ENCODE measurements at regions not wholly inside any gene's neighbourhood (a gene's known extent, or its start where the extent isn't known, plus 50 kb on each side); places are given as distances from the start of the nearest gene placed in this dataset.
"Not testable (repeated sequence)": the region's sequence is repeated elsewhere in the genome, so short reads cannot be mapped to it uniquely, and the experiment has no call there.

- DNase-seq: peak; percentile 51
- Histone ChIP-seq H3K9ac (ENCODE audit: low read length) (no peak overlapping the region), H3K27ac (ENCODE audit: low read length) (no peak overlapping the region), H3K4me3 (ENCODE audit: low read length) (no peak overlapping the region), H3K4me1 (ENCODE audit: insufficient read depth, low read length) (no peaks in the 10 kb centered on the region), H3F3A (ENCODE audit: low read length, unreplicated experiment) (no peaks in the 10 kb centered on the region), H3K9me3 (ENCODE audit: low read length) (no peaks in the 10 kb centered on the region), H3K36me3 (ENCODE audit: low read depth, low read length) (no peaks in the 10 kb centered on the region), H3K9me2 (replicated peaks; ENCODE audit: low read length) (no peaks in the 10 kb centered on the region), H3K4me2 (ENCODE audit: low read length) (no peak overlapping the region), H3K27me3 (ENCODE audit: low read length) (peaks cover 37% of the 10 kb centered on the region), H3K79me2 (ENCODE audit: low read length) (no peaks in the 10 kb centered on the region), H2AFZ (ENCODE audit: low read length) (no peak overlapping the region), H4K20me1 (ENCODE audit: low read length) (no peaks in the 10 kb centered on the region)
- TF ChIP-seq EZH2 (IDR thresholded peaks at IDR 0.05; ENCODE audit: low read length, unreplicated experiment): no peak
- TF ChIP-seq, protein P1, sequence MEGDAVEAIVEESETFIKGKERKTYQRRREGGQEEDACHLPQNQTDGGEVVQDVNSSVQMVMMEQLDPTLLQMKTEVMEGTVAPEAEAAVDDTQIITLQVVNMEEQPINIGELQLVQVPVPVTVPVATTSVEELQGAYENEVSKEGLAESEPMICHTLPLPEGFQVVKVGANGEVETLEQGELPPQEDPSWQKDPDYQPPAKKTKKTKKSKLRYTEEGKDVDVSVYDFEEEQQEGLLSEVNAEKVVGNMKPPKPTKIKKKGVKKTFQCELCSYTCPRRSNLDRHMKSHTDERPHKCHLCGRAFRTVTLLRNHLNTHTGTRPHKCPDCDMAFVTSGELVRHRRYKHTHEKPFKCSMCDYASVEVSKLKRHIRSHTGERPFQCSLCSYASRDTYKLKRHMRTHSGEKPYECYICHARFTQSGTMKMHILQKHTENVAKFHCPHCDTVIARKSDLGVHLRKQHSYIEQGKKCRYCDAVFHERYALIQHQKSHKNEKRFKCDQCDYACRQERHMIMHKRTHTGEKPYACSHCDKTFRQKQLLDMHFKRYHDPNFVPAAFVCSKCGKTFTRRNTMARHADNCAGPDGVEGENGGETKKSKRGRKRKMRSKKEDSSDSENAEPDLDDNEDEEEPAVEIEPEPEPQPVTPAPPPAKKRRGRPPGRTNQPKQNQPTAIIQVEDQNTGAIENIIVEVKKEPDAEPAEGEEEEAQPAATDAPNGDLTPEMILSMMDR (conservative IDR thresholded peaks at IDR 0.05; ENCODE audit: low read depth, low read length): peak; percentile 76
- BruUV-seq (replicated peaks): no TSS peak
- POLR2A ChIA-PET (ENCODE audit: unreplicated experiment): interaction anchor here (0.6 kb wide), 1 partner anchor 800 kb away, joined by 5 read pairs; no protein-coding TSS in a partner anchor
- ATAC-seq: no peak
- CTCF ChIA-PET: interaction anchor here (0.6 kb wide), 1 partner anchor 13 kb away, joined by 3 read pairs; no protein-coding TSS in a partner anchor
- intact Hi-C loops (cut with micrococcal nuclease): no loop called here
Observed at GRCh38 chr14:21825149-21825743, 151.6 kb upstream of the OR4E1 start.

DNA sequence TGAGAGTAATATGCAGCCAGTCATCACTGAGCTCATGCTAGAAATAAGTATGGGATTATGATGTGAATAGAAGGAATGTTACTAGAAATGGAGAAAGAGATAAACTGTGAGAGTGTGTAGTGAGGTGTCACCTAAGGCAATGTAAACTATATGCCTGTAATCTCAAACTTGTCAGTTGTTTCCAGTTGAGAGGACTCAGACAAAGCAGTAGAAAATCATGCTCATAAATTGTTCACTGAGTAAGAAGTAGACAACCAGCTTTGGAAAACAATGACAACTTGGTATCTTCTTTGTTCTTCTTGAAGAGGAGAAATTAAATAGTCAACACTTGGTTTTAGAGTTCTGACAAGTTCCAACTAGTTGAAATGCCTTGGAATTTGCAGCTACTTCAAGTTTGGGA, 148.5 kb upstream of the OR4E1 start:
- Histone ChIP-seq H3K36me3 (ENCODE audit: low read depth, low read length) (no peaks in the 10 kb centered on the region), H3K27me3 (ENCODE audit: low read length) (peaks cover 10% of the 10 kb centered on the region), H4K20me1 (ENCODE audit: low read length) (no peaks in the 10 kb centered on the region), H2AFZ (ENCODE audit: low read length) (no peak overlapping the region), H3K4me2 (ENCODE audit: low read length) (no peak overlapping the region), H3K4me1 (ENCODE audit: insufficient read depth, low read length) (no peaks in the 10 kb centered on the region), H3K9ac (ENCODE audit: low read length) (no peak overlapping the region), H3K9me2 (replicated peaks; ENCODE audit: low read length) (no peaks in the 10 kb centered on the region), H3K9me3 (ENCODE audit: low read length) (no peaks in the 10 kb centered on the region), H3K27ac (ENCODE audit: low read length) (no peak overlapping the region), H3K4me3 (ENCODE audit: low read length) (no peak overlapping the region), H3F3A (ENCODE audit: low read length, unreplicated experiment) (no peaks in the 10 kb centered on the region), H3K79me2 (ENCODE audit: low read length) (no peaks in the 10 kb centered on the region)
- TF ChIP-seq EZH2 (IDR thresholded peaks at IDR 0.05; ENCODE audit: low read length, unreplicated experiment) (no peak), EZH2phosphoT487 (IDR thresholded peaks at IDR 0.05; ENCODE audit: borderline replicate concordance, low read length) (no peak)
- TF ChIP-seq, protein P1 (conservative IDR thresholded peaks at IDR 0.05; ENCODE audit: low read depth, low read length): no peak
- BruUV-seq (replicated peaks): no TSS peak
- CTCF ChIA-PET: no interaction called here
- POLR2A ChIA-PET (ENCODE audit: unreplicated experiment): no interaction called here
- ATAC-seq (no peak), DNase-seq (no peak)
- intact Hi-C loops (cut with micrococcal nuclease): no loop called here

DNA sequence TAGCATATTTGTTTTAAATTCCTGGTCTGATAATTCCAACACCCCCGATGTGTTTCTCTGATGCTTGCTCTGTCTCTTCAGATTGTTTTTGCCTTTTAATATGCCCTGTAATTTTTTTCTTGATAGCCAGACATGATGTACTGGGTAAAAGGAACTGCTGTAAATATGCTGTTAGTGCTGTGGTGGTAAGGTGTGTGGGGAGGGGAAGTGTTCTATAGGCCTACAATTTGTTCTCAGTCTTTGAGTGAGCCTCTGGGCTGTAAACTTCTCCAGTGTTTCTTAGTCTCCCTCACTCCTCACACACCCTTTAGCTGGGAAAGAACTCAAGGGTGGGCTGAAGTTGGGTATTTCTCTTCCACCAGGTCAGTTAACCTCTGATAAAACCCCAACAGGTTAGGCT, 147.0 kb upstream of the OR4E1 start:
- ChIA-PET CTCF (no interaction called here), POLR2A (ENCODE audit: unreplicated experiment) (no interaction called here)
- Histone ChIP-seq H3K9me2 (replicated peaks; ENCODE audit: low read length) (no peaks in the 10 kb centered on the region), H2AFZ (ENCODE audit: low read length) (no peak overlapping the region), H3K4me2 (ENCODE audit: low read length) (no peak overlapping the region), H3K36me3 (ENCODE audit: low read depth, low read length) (no peaks in the 10 kb centered on the region), H3K27ac (ENCODE audit: low read length) (no peak overlapping the region), H3F3A (ENCODE audit: low read length, unreplicated experiment) (no peaks in the 10 kb centered on the region), H3K79me2 (ENCODE audit: low read length) (no peaks in the 10 kb centered on the region), H3K4me1 (ENCODE audit: insufficient read depth, low read length) (no peaks in the 10 kb centered on the region), H3K27me3 (ENCODE audit: low read length) (no peaks in the 10 kb centered on the region), H3K9ac (ENCODE audit: low read length) (no peak overlapping the region), H4K20me1 (ENCODE audit: low read length) (no peaks in the 10 kb centered on the region), H3K9me3 (ENCODE audit: low read length) (peaks cover 6% of the 10 kb centered on the region), H3K4me3 (ENCODE audit: low read length) (no peak overlapping the region)
- TF ChIP-seq, protein P1 (conservative IDR thresholded peaks at IDR 0.05; ENCODE audit: low read depth, low read length): no peak
- TF ChIP-seq EZH2 (IDR thresholded peaks at IDR 0.05; ENCODE audit: low read length, unreplicated experiment) (no peak), EZH2phosphoT487 (IDR thresholded peaks at IDR 0.05; ENCODE audit: borderline replicate concordance, low read length) (no peak)
- ATAC-seq (no peak), DNase-seq (no peak)
- intact Hi-C loops (cut with micrococcal nuclease): no loop called here
- BruUV-seq (replicated peaks): no TSS peak

DNA sequence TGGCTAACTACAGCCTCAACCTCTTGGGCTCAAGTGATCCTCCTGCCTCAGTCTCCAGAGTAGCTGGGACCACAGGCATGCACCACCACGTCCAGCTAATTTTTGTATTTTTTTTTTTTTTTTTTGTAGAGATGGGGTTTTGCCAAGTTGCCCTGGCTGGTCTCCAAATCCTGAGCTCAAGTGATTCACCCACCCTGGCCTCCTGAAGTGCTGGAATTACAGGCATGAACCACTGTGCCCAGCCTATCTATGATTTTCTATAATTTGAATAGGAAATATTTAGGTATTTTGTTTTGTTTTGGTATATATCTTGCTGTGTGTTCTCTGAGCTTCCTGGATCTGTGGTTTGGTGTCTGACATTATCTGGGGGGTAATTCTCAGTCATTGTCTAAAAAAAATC, 146.3 kb upstream of the OR4E1 start:
- H3K36me3 ChIP-seq (ENCODE audit: low read depth, low read length); H3K79me2 ChIP-seq (ENCODE audit: low read length); H3K27me3 ChIP-seq (ENCODE audit: low read length); DNase-seq; H3K9ac ChIP-seq (ENCODE audit: low read length); H3K4me2 ChIP-seq (ENCODE audit: low read length); ATAC-seq; H3K9me3 ChIP-seq (ENCODE audit: low read length); H3K27ac ChIP-seq (ENCODE audit: low read length); H3K9me2 ChIP-seq (replicated peaks; ENCODE audit: low read length); CTCF ChIA-PET; H2AFZ ChIP-seq (ENCODE audit: low read length); H3K4me1 ChIP-seq (ENCODE audit: insufficient read depth, low read length); BruUV-seq (replicated peaks); H3K4me3 ChIP-seq (ENCODE audit: low read length); H3F3A ChIP-seq (ENCODE audit: low read length, unreplicated experiment); intact Hi-C loops (cut with micrococcal nuclease); H4K20me1 ChIP-seq (ENCODE audit: low read length); POLR2A ChIA-PET (ENCODE audit: unreplicated experiment): not testable (repeated sequence)
